GM12891 (cell line): ENCODE measurements at regions not wholly inside any gene's neighbourhood (a gene's known extent, or its start where the extent isn't known, plus 50 kb on each side); places are given as distances from the start of the nearest gene placed in this dataset.

ENCODE experiments used
- DNase-seq: peaks from one replicate; pipeline ENCODE4 v3.0.0; 2011; ENCODE audit warnings: low spot score; ENCODE audit not compliant: insufficient read length
- FAIRE-seq: peaks from 2 replicates; lab custom pipeline; 2011; peaks lifted over from hg19 to GRCh38; lab: Jason Lieb, UNC
- PAX5 ChIP-seq: IDR thresholded peaks from 2 replicates; pipeline ENCODE4 v1.6.1; 2011; ENCODE audit warnings: low read length, moderate library complexity, mild to moderate bottlenecking; ENCODE audit not compliant: insufficient read depth, severe bottlenecking
- POLR2A ChIP-seq: IDR thresholded peaks from 2 replicates; pipeline ENCODE4 v1.6.1; 2011; ENCODE audit warnings: low read depth, low read length, control low read depth
- POLR2AphosphoS5 ChIP-seq: IDR thresholded peaks from 2 replicates; pipeline ENCODE4 v1.6.1; 2011; ENCODE audit warnings: low read depth, low read length, control low read depth
- POU2F2 ChIP-seq: IDR thresholded peaks from 2 replicates; pipeline ENCODE4 v1.6.1; 2011; ENCODE audit warnings: low read depth, mild to moderate bottlenecking, control low read depth, low read length, moderate library complexity
- SPI1 ChIP-seq: IDR thresholded peaks from 2 replicates; pipeline ENCODE4 v1.6.1; 2011; ENCODE audit warnings: low read depth, low read length, control low read depth
- TAF1 ChIP-seq: IDR thresholded peaks from 2 replicates; pipeline ENCODE4 v1.6.1; 2011; ENCODE audit warnings: low read depth, low read length, control low read depth

- TF ChIP-seq POLR2AphosphoS5 = no peak
- no peak for TF ChIP-seq POU2F2
- TF ChIP-seq POLR2A = no peak
- TF ChIP-seq TAF1 = no peak
- no peak for TF ChIP-seq PAX5
- no peak for TF ChIP-seq SPI1
- FAIRE-seq = no peak
- no peak for DNase-seq
These were observed 192.8 kb upstream of the APCDD1 start for GRCh38 chr18:10261344-10262276.

GRCh38 chr18:10262566-10262965 lies 191.9 kb upstream of the APCDD1 start:
- FAIRE-seq = no peak
- no peak for DNase-seq
- TF ChIP-seq POLR2AphosphoS5 = no peak
- TF ChIP-seq PAX5 = no peak

GRCh38 chr18:10264260-10264659 lies 190.2 kb upstream of the APCDD1 start:
- DNase-seq = no peak
- 0 out of 2 replicates have a peak, but pooled peaks have one; percentile 14 for TF ChIP-seq POU2F2
- TF ChIP-seq TAF1 = no peak
- TF ChIP-seq SPI1 = no peak
- no peak for TF ChIP-seq POLR2AphosphoS5
- TF ChIP-seq POLR2A = no peak
- no peak for FAIRE-seq

GRCh38 chr18:10265560-10266333 lies 188.7 kb upstream of the APCDD1 start:
- TF ChIP-seq POLR2AphosphoS5 (no peak), SPI1 (peak; percentile 36), TAF1 (no peak), POLR2A (no peak), POU2F2 (no peak)
- no peak for DNase-seq
- FAIRE-seq = no peak

GRCh38 chr18:10266334-10266590 lies 188.2 kb upstream of the APCDD1 start:
- TF ChIP-seq SPI1 = no peak
- TF ChIP-seq TAF1 = no peak
- TF ChIP-seq PAX5 = no peak
- no peak for TF ChIP-seq POLR2AphosphoS5
- TF ChIP-seq POU2F2 = no peak
- TF ChIP-seq POLR2A = no peak
- no peak for FAIRE-seq
- no peak for DNase-seq

- no peak for FAIRE-seq
- TF ChIP-seq POLR2A (no peak), POU2F2 (no peak), SPI1 (no peak), TAF1 (no peak), PAX5 (no peak), POLR2AphosphoS5 (no peak)
- no peak for DNase-seq
These were observed 185.2 kb upstream of the APCDD1 start for GRCh38 chr18:10269261-10269660.

DNA sequence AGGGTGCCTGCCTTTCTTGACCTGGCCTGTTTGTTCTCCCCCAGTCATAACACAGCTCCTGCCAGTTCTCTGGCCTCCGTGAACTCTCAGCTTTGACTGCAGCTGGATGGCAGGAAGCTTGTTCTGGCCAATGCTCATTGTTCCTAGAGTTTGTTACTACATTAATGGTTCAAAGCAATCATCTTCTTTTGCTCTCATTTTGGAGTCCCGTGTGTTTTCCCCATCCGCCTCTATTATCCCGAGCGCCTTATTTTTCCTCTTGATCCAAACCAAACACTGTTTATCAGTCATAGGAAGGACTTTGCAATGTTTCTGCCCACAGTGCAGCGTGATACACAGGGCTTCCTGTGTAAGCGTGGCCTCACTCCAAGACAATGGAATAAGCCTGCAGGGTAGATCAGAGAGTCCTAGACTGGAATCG lies 184.3 kb upstream of the APCDD1 start:
- FAIRE-seq = no peak
- no peak for TF ChIP-seq POLR2AphosphoS5
- TF ChIP-seq POU2F2 = no peak
- TF ChIP-seq POLR2A = no peak
- no peak for TF ChIP-seq TAF1
- no peak for TF ChIP-seq SPI1
- no peak for TF ChIP-seq PAX5
- DNase-seq = no peak

DNA sequence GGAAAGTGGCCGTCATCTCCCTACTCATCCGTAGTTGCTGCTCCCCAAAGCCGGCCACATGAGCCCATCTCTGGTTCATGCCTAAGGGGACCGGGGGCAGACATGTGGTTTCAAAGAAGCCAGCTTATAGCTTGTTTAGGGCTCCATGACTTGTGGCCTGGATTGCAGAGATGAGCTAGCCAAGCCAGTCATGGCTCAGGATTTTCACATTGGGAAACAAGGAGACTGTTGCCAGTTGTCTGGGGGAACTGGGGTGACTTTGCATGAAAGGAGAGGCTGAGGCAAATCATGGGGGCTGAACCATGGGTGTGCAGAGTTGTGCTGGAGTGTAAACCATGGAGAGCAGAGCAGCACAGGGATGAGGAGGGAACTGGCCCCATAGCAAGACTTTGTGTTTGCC lies 183.0 kb upstream of the APCDD1 start:
- DNase-seq (no peak), FAIRE-seq (no peak)
- TF ChIP-seq POLR2A (no peak), SPI1 (no peak), TAF1 (no peak)

DNA sequence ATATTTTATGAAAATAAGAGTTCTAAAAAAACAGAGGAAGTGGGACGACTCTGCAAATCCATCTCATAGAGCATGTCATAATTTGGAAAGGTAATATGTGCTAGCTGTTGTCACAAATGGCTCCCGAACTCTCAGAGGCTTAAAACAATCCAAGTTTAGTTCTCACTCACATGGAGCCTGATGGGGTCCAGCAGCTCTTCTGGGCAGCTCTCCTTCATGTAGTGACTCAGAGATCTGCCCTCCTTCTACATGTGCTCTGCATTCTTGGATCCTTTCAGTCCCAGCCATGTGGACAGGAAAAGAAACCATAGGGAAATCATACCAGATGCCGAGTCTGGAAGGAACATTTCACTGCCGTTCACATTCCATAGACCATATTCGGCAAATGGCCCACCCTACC lies 180.1 kb upstream of the APCDD1 start:
- FAIRE-seq (no peak), DNase-seq (no peak)
- TF ChIP-seq POLR2A = no peak

DNA sequence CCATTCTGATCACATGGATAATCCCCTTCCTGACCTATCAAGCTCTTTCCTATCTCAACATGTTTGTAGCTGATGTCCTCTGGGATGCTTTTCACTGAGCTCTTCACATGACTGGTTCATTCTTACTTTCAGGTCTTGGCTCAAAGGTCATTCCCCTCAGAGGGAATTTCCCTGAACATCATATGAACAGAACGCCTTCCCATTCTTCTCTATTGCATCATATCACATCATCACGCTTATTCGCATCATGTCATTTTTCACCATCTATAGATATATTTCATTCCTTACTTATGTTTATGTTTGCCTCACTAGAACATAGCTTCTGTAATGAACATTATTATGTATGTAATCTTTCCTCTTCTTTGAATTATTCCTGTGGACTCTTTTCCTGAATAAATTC lies 178.9 kb upstream of the APCDD1 start:
- TF ChIP-seq POU2F2 (no peak), POLR2A (no peak), TAF1 (no peak), PAX5 (no peak), POLR2AphosphoS5 (no peak), SPI1 (no peak)
- FAIRE-seq (no peak), DNase-seq (no peak)

GRCh38 chr18:10278265-10278664 lies 176.2 kb upstream of the APCDD1 start:
- DNase-seq (no peak), FAIRE-seq (no peak)
- TF ChIP-seq SPI1 = no peak
- no peak for TF ChIP-seq POLR2AphosphoS5
- no peak for TF ChIP-seq TAF1
- no peak for TF ChIP-seq PAX5
- TF ChIP-seq POLR2A = no peak
- no peak for TF ChIP-seq POU2F2
